Hepatocyte (in vitro differentiated cells): ENCODE measurements at regions not wholly inside any gene's neighbourhood (a gene's known extent, or its start where the extent isn't known, plus 50 kb on each side); places are given as distances from the start of the nearest gene placed in this dataset.

Source experiments
- DNase-seq: peaks from one replicate; pipeline ENCODE4 v3.0.0-alpha.2; 2016; ENCODE audit warnings: low spot score
- H2AFZ ChIP-seq: fragments of 200-600 bp; sonication (generic); 2 replicates; pipeline ENCODE4 v1.6.0; 2016; ENCODE audit warnings: antibody characterized with exemption, mild to moderate bottlenecking
- H3K27ac ChIP-seq: fragments of 200-600 bp; sonication (generic); 2 replicates; pipeline ENCODE4 v1.5.1; 2016; ENCODE audit warnings: mild to moderate bottlenecking
- H3K27me3 ChIP-seq: fragments of 200-600 bp; sonication (generic); 2 replicates; pipeline ENCODE4 v1.6.1; 2016
- H3K36me3 ChIP-seq: fragments of 200-600 bp; sonication (generic); replicated peaks from 2 replicates; pipeline ENCODE4 v1.5.1; 2016; ENCODE audit warnings: low read depth; ENCODE audit not compliant: insufficient read depth
- H3K4me1 ChIP-seq: fragments of 200-600 bp; sonication (generic); 2 replicates; pipeline ENCODE4 v1.5.1; 2016; ENCODE audit warnings: mild to moderate bottlenecking, moderate library complexity; ENCODE audit not compliant: insufficient read depth
- H3K4me2 ChIP-seq: fragments of 200-600 bp; sonication (generic); 2 replicates; pipeline ENCODE4 v1.6.0; 2016
- H3K4me3 ChIP-seq: fragments of 200-600 bp; sonication (generic); 2 replicates; pipeline ENCODE4 v1.5.1; 2016; ENCODE audit warnings: mild to moderate bottlenecking
- H3K79me2 ChIP-seq: fragments of 200-600 bp; sonication (generic); 2 replicates; pipeline ENCODE4 v1.6.0; 2017; ENCODE audit warnings: mild to moderate bottlenecking
- H3K9me2 ChIP-seq: fragments of 200-600 bp; sonication (generic); replicated peaks from 2 replicates; pipeline ENCODE4 v1.6.0; 2017; ENCODE audit warnings: mild to moderate bottlenecking; ENCODE audit not compliant: insufficient read depth
- H3K9me3 ChIP-seq: fragments of 200-600 bp; sonication (generic); 2 replicates; pipeline ENCODE4 v1.5.1; 2016; ENCODE audit warnings: low read depth, mild to moderate bottlenecking
- H4K20me1 ChIP-seq: fragments of 200-600 bp; sonication (generic); 2 replicates; pipeline ENCODE4 v1.6.0; 2016; ENCODE audit warnings: mild to moderate bottlenecking; ENCODE audit not compliant: insufficient read depth, poor library complexity, severe bottlenecking
- CTCF ChIP-seq: fragments of 200-600 bp; sonication (generic); IDR thresholded peaks from 2 replicates; pipeline ENCODE4 v1.5.1; 2016; ENCODE audit warnings: antibody characterized with exemption, mild to moderate bottlenecking; ENCODE audit not compliant: poor library complexity
- EZH2 ChIP-seq: fragments of 200-600 bp; sonication (generic); IDR thresholded peaks from 2 replicates; pipeline ENCODE4 v1.6.1; 2016; ENCODE audit warnings: antibody characterized with exemption, mild to moderate bottlenecking, borderline replicate concordance
- EZH2phosphoT487 ChIP-seq: fragments of 200-600 bp; sonication (generic); IDR thresholded peaks from one replicate; pipeline ENCODE4 v1.6.1; 2018; ENCODE audit warnings: antibody characterized with exemption, mild to moderate bottlenecking, low read depth, moderate library complexity; ENCODE audit not compliant: unreplicated experiment, severe bottlenecking
- WGBS: methylation state at CpG from one replicate; pipeline ENCODE4 v1.1.6; 2016; ENCODE audit warnings: low lambda C conversion rate; ENCODE audit errors: missing lambda C conversion rate; 5-methylcytosine and 5-hydroxymethylcytosine counted together

DNA sequence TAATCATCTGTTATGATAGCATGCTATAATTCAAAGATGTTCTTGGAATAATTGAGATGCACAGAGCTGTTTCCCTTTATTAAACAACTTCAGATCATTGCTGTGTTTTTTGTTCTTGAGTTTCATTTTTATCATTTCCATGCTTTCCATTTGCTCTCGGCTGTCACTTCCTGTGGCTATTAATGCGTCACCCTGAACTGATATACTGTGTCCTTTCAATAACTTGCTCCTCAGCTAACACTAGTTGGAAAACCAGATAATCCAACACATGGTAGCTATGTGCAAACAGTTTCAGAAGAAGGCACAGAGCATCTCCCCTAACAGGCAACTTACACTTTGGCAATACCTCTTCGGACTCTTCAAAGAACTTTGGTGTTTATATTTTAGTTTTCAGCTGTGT, 376.0 kb downstream of the GBA3 start:
- H3K27ac ChIP-seq, result no peak overlapping the region
- H3K4me1 ChIP-seq, result no peaks in the 10 kb centered on the region
- no peaks in the 10 kb centered on the region for H3K36me3 ChIP-seq
- no peak overlapping the region for H3K4me3 ChIP-seq
- no peaks in the 10 kb centered on the region for H3K9me3 ChIP-seq
- TF ChIP-seq EZH2phosphoT487 (no peak), EZH2 (no peak), CTCF (no peak)
- no peaks in the 10 kb centered on the region for H3K9me2 ChIP-seq
- H4K20me1 ChIP-seq, result no peaks in the 10 kb centered on the region
- H3K79me2 ChIP-seq, result no peaks in the 10 kb centered on the region
- H3K4me2 ChIP-seq, result no peak overlapping the region
- WGBS, result 83% methylated on average over 3 of the region's 3 CpGs
- no peaks in the 10 kb centered on the region for H3K27me3 ChIP-seq
- DNase-seq, result no peak
- H2AFZ ChIP-seq, result no peak overlapping the region

GRCh38 chr4:23068287-23068686, 375.6 kb downstream of the GBA3 start:
- 92% methylated on average over 5 of the region's 5 CpGs for WGBS
- Histone ChIP-seq H3K4me3 (no peak overlapping the region), H4K20me1 (no peaks in the 10 kb centered on the region), H3K27ac (no peak overlapping the region), H3K36me3 (no peaks in the 10 kb centered on the region), H3K4me2 (no peak overlapping the region), H3K27me3 (no peaks in the 10 kb centered on the region), H3K4me1 (no peaks in the 10 kb centered on the region), H3K9me2 (no peaks in the 10 kb centered on the region), H3K9me3 (no peaks in the 10 kb centered on the region), H2AFZ (no peak overlapping the region), H3K79me2 (no peaks in the 10 kb centered on the region)
- no peak for DNase-seq
- TF ChIP-seq EZH2phosphoT487 (no peak), EZH2 (no peak), CTCF (no peak)

DNA sequence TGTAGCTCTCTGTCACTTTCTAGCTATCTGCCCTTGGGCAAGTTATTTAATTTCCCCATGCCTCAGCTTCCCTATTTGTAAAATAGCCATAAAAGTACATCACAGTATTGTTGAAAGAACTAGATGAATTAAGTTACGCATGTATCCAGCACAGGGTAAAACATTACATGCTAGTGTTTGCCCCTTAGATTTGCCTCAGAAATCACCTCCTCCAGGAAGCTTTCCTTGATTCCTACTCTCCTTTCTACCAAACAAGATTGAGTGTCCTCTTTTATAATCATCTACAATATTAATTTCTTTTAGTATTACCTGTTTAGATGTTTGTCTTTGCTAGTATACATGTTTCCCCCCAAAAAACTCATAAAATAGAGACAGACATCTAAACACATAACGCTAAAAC, 369.5 kb downstream of the GBA3 start:
- no peaks in the 10 kb centered on the region for H3K36me3 ChIP-seq
- peaks cover 3% of the 10 kb centered on the region for H3K4me1 ChIP-seq
- no peaks in the 10 kb centered on the region for H4K20me1 ChIP-seq
- H3K27ac ChIP-seq, result no peak overlapping the region
- no peaks in the 10 kb centered on the region for H3K9me3 ChIP-seq
- no peaks in the 10 kb centered on the region for H3K27me3 ChIP-seq
- H3K4me3 ChIP-seq, result no peak overlapping the region
- TF ChIP-seq CTCF (no peak), EZH2phosphoT487 (no peak)
- H3K9me2 ChIP-seq, result no peaks in the 10 kb centered on the region
- DNase-seq, result no peak
- H2AFZ ChIP-seq, result no peak overlapping the region
- no peak overlapping the region for H3K4me2 ChIP-seq
- H3K79me2 ChIP-seq, result no peaks in the 10 kb centered on the region
- 94% methylated on average over 2 of the region's 2 CpGs for WGBS

DNA sequence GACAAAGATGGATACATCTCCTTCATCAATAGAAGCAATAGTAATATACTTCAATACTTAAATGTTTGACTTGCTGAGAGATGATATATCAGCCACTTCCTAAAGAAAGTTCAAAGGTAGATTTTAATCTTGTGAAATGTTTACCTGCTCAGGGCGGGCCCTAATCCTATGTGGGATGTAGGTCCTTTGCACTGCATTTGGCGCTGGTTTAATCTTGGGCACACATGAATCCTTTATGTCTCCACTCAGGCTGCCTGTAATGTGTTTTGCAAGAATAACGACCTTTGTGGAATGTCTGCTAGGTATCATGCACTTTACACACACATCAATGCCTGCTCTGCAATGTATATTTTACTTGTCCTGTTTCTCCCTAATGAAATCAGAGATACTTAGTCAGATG, 368.7 kb downstream of the GBA3 start:
- no peak overlapping the region for H2AFZ ChIP-seq
- TF ChIP-seq EZH2 (no peak), EZH2phosphoT487 (no peak), CTCF (no peak)
- no peaks in the 10 kb centered on the region for H3K79me2 ChIP-seq
- peaks cover 3% of the 10 kb centered on the region for H3K4me1 ChIP-seq
- 44% methylated on average over 3 of the region's 3 CpGs for WGBS
- DNase-seq, result peak; percentile 16
- no peaks in the 10 kb centered on the region for H3K36me3 ChIP-seq
- no peaks in the 10 kb centered on the region for H3K9me3 ChIP-seq
- no peaks in the 10 kb centered on the region for H4K20me1 ChIP-seq
- no peak overlapping the region for H3K27ac ChIP-seq
- H3K27me3 ChIP-seq, result no peaks in the 10 kb centered on the region
- H3K4me3 ChIP-seq, result no peak overlapping the region
- H3K9me2 ChIP-seq, result no peaks in the 10 kb centered on the region
- no peak overlapping the region for H3K4me2 ChIP-seq
